Endothelial cell of umbilical vein (primary cell): ENCODE measurements at regions not wholly inside any gene's neighbourhood (a gene's known extent, or its start where the extent isn't known, plus 50 kb on each side); places are given as distances from the start of the nearest gene placed in this dataset.

Experiments used
- BruUV-seq: library from RNA; stranded (reverse); fragments of 400-500 nt; replicated peaks from 2 replicates; lab custom pipeline; 2021; lab: Mats Ljungman, UMichigan
- CTCF ChIA-PET: fragments of 300-600, 350-600 bp; sonication (Branson Sonifier 250); formaldehyde crosslinking; loops from one replicate; lab custom pipeline; 2021; ENCODE audit warnings: antibody characterized with exemption, inconsistent platforms; lab: Charles Lee
- POLR2A ChIA-PET: fragments of 300-600, 350-600 bp; sonication (Branson Sonifier 250); formaldehyde crosslinking; loops from one replicate; lab custom pipeline; 2021; ENCODE audit warnings: antibody characterized with exemption, inconsistent platforms; lab: Charles Lee
- DNase-seq: peaks from one replicate; pipeline ENCODE4 v3.0.0-alpha.2; 2011; ENCODE audit warnings: low read depth, low spot score
- FAIRE-seq: peaks from 2 replicates; lab custom pipeline; 2011; peaks lifted over from hg19 to GRCh38; lab: Jason Lieb, UNC
- H2AFZ ChIP-seq: 2 replicates; pipeline ENCODE4 v1.6.0; 2012; ENCODE audit warnings: low read depth, low read length, control low read depth, inconsistent platforms
- H3K27ac ChIP-seq: 2 replicates; pipeline ENCODE4 v1.5.1; 2011; ENCODE audit warnings: low read depth, mild to moderate bottlenecking, control low read depth, low read length, moderate library complexity; ENCODE audit not compliant: insufficient read depth
- H3K27me3 ChIP-seq, 2 experiments: 2 replicates each; pipeline versions ENCODE4 v1.6.0 to v1.6.1; 2011; ENCODE audit warnings: low read length in 2 of 2, mixed read lengths in 1 of 2; ENCODE audit not compliant: control insufficient read depth in 2 of 2, insufficient read depth in 2 of 2
- H3K36me3 ChIP-seq, 2 experiments: 2 replicates in 1 of 2; 3 replicates in 1 of 2; pipeline ENCODE4 v1.5.1; 2011; ENCODE audit warnings: low read length in 2 of 2, mild to moderate bottlenecking in 1 of 2, moderate library complexity in 1 of 2; ENCODE audit not compliant: control insufficient read depth in 2 of 2, insufficient read depth in 2 of 2; ENCODE audit errors: extremely low read depth in 1 of 2
- H3K4me1 ChIP-seq: 3 replicates; pipeline ENCODE4 v1.5.1; 2011; ENCODE audit warnings: mild to moderate bottlenecking, low read length; ENCODE audit not compliant: control insufficient read depth, insufficient read depth; ENCODE audit errors: extremely low read depth
- H3K4me2 ChIP-seq: 2 replicates; pipeline ENCODE4 v1.6.1; 2011; ENCODE audit warnings: low read length, control low read depth, mixed read lengths; ENCODE audit not compliant: insufficient read depth
- H3K4me3 ChIP-seq, 3 experiments: fragments of 200-600 bp in 1 of 3; sonication (generic), shearing (Covaris generic) in 1 of 3; replicated peaks in 1 of 3; 2 replicates each; pipeline ENCODE4 v1.5.1; 2011 to 2016; ENCODE audit warnings: control low read depth in 3 of 3, low read length in 3 of 3, mild to moderate bottlenecking in 2 of 3, inconsistent platforms in 1 of 3, low read depth in 1 of 3, moderate library complexity in 1 of 3; ENCODE audit not compliant: insufficient read depth in 1 of 3
- H3K79me2 ChIP-seq: 2 replicates; pipeline ENCODE4 v1.6.0; 2012; ENCODE audit warnings: low read length, inconsistent platforms; ENCODE audit not compliant: control insufficient read depth, insufficient read depth
- H3K9ac ChIP-seq: replicated peaks from 2 replicates; pipeline ENCODE3; 2011; ENCODE audit warnings: low read length, control low read depth; ENCODE audit not compliant: insufficient read depth; ENCODE audit errors: extremely low read depth
- H3K9me1 ChIP-seq: replicated peaks from 3 replicates; pipeline ENCODE4 v1.6.0; 2011; ENCODE audit warnings: mild to moderate bottlenecking, low read length; ENCODE audit not compliant: control insufficient read depth, insufficient read depth; ENCODE audit errors: extremely low read depth
- H3K9me3 ChIP-seq: replicated peaks from 2 replicates; pipeline ENCODE4 v1.5.1; 2012; ENCODE audit warnings: low read length, inconsistent platforms; ENCODE audit not compliant: control insufficient read depth, insufficient read depth
- H4K20me1 ChIP-seq: replicated peaks from 2 replicates; pipeline ENCODE3; 2011; ENCODE audit warnings: mild to moderate bottlenecking, low read length; ENCODE audit not compliant: control insufficient read depth, insufficient read depth; ENCODE audit errors: extremely low read depth
- EZH2 ChIP-seq: IDR thresholded peaks from 2 replicates; pipeline ENCODE4 v1.6.1; 2012; ENCODE audit warnings: borderline replicate concordance, low read depth, mild to moderate bottlenecking, moderate library complexity, low read length, inconsistent platforms; ENCODE audit not compliant: severe bottlenecking
- FOS ChIP-seq: IDR thresholded peaks from 2 replicates; pipeline ENCODE4 v1.6.1; 2011; ENCODE audit warnings: mild to moderate bottlenecking, low read length, moderate library complexity, borderline replicate concordance; ENCODE audit not compliant: insufficient read depth
- GATA2 ChIP-seq: IDR thresholded peaks from 2 replicates; pipeline ENCODE4 v1.7.0; 2011; ENCODE audit warnings: low read depth, mild to moderate bottlenecking, moderate library complexity, mixed read lengths, low read length; ENCODE audit not compliant: insufficient read length, insufficient read depth
- JUN ChIP-seq: IDR thresholded peaks from 2 replicates; pipeline ENCODE4 v1.6.1; 2011; ENCODE audit warnings: borderline replicate concordance, low read depth; ENCODE audit not compliant: insufficient read length, insufficient read depth
- MYC ChIP-seq: IDR thresholded peaks from one replicate; pipeline ENCODE4 v1.6.1; 2011; ENCODE audit warnings: mild to moderate bottlenecking, low read depth, low read length
- POLR2A ChIP-seq: IDR thresholded peaks from 2 replicates; pipeline ENCODE4 v1.6.1; 2012; ENCODE audit warnings: low read depth, mild to moderate bottlenecking, control low read depth, low read length
- POLR2AphosphoS5 ChIP-seq: IDR thresholded peaks from 2 replicates; pipeline ENCODE4 v1.6.1; 2012; ENCODE audit warnings: low read depth, mild to moderate bottlenecking, control low read depth, low read length, moderate library complexity; ENCODE audit not compliant: insufficient read depth
- dilution Hi-C: fragments of 300-500 bp; cut with MboI; formaldehyde crosslinking; loops from one replicate; pipeline ENCODE4 v1.15.0; 2019; ENCODE audit warnings: low sequenced_read_pairs; ENCODE audit not compliant: extremely low pct_ligation_motif_present
- intact Hi-C: fragments of 100-400 bp; cut with micrococcal nuclease; formaldehyde crosslinking; loops from one replicate; pipeline ENCODE4 v1.10.0; 2022
- TF ChIP-seq, protein P1 (sequence below), 2 donors: IDR thresholded peaks; 1 replicate in 1 of 2; 2 replicates in 1 of 2; pipeline ENCODE4 v1.5.1; 2011; ENCODE audit warnings: low read length in 2 of 2, mild to moderate bottlenecking in 2 of 2, moderate library complexity in 2 of 2, control low read depth in 1 of 2, inconsistent platforms in 1 of 2, low read depth in 1 of 2; ENCODE audit not compliant: insufficient read depth in 1 of 2; ENCODE audit errors: extremely low read depth in 1 of 2
- TF ChIP-seq, protein P2 (sequence below): IDR thresholded peaks from 2 replicates; pipeline ENCODE4 v1.6.1; 2011; ENCODE audit not compliant: insufficient read depth, insufficient read length

DNA sequence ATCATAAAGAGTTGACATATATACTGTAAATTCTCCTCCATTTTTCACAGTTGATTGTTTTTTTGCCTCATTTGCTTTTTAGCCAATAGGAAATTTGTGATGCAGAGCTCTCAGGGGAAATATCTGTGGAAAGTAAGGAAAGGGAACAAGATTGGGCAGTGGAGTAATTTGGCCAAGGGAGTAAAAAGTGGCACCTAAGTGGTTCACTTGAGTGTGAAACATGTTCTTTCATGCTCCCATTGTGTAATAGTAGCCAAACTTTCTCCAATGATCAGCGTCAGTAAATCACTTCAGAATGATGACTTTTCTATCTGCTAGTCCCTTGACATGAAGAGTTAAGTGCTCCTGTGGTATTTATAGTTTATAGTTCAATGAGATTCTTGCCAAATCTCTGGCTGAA lies 141.9 kb upstream of the KCNJ3 start:
- no peaks in the 10 kb centered on the region for H3K4me1 ChIP-seq
- H3K36me3 ChIP-seq, result no peaks in the 10 kb centered on the region
- TF ChIP-seq FOS (no peak), POLR2AphosphoS5 (no peak), GATA2 (no peak), EZH2 (no peak), MYC (no peak), POLR2A (no peak), JUN (no peak)
- TF ChIP-seq, protein P1, sequence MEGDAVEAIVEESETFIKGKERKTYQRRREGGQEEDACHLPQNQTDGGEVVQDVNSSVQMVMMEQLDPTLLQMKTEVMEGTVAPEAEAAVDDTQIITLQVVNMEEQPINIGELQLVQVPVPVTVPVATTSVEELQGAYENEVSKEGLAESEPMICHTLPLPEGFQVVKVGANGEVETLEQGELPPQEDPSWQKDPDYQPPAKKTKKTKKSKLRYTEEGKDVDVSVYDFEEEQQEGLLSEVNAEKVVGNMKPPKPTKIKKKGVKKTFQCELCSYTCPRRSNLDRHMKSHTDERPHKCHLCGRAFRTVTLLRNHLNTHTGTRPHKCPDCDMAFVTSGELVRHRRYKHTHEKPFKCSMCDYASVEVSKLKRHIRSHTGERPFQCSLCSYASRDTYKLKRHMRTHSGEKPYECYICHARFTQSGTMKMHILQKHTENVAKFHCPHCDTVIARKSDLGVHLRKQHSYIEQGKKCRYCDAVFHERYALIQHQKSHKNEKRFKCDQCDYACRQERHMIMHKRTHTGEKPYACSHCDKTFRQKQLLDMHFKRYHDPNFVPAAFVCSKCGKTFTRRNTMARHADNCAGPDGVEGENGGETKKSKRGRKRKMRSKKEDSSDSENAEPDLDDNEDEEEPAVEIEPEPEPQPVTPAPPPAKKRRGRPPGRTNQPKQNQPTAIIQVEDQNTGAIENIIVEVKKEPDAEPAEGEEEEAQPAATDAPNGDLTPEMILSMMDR (IDR thresholded peaks at IDR 0.05; ENCODE audit: extremely low read depth in 1 of 2, insufficient read depth in 1 of 2, low read depth in 1 of 2, low read length in 2 of 2), result no peak
- TF ChIP-seq, protein P2, sequence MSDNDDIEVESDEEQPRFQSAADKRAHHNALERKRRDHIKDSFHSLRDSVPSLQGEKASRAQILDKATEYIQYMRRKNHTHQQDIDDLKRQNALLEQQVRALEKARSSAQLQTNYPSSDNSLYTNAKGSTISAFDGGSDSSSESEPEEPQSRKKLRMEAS, result no peak
- dilution Hi-C loops (no loop called here), intact Hi-C loops (no loop called here)
- FAIRE-seq (no peak), DNase-seq (no peak)
- CTCF ChIA-PET, result no interaction called here
- BruUV-seq, result no TSS peak
- no peak overlapping the region for H3K4me2 ChIP-seq
- H3K9me3 ChIP-seq, result no peaks in the 10 kb centered on the region
- POLR2A ChIA-PET, result no interaction called here
- H3K27ac ChIP-seq, result no peak overlapping the region
- no peak overlapping the region for H3K4me3 ChIP-seq
- no peaks in the 10 kb centered on the region for H4K20me1 ChIP-seq
- H3K9ac ChIP-seq, result no peak overlapping the region
- H2AFZ ChIP-seq, result no peak overlapping the region
- no peaks in the 10 kb centered on the region for H3K27me3 ChIP-seq
- H3K79me2 ChIP-seq, result no peaks in the 10 kb centered on the region
- H3K9me1 ChIP-seq, result no peaks in the 10 kb centered on the region
